T-helper 17 cell (primary cell): ENCODE measurements at regions not wholly inside any gene's neighbourhood (a gene's known extent, or its start where the extent isn't known, plus 50 kb on each side); places are given as distances from the start of the nearest gene placed in this dataset.

ENCODE experiments used
- ATAC-seq: fragments of 150-1000 bp; cut with Tn5 transposase; 2 replicates; pipeline ENCODE4 v1.10.0; 2021; ENCODE audit warnings: mild to moderate bottlenecking, moderate library complexity
- DNase-seq, 3 donors: peaks; one replicate each; pipeline versions ENCODE4 v3.0.0 to v3.0.0-alpha.2; 2020 to 2021
- H3K9me3 ChIP-seq: one replicate; pipeline ENCODE4 v1.7.0; 2013; ENCODE audit warnings: low read length, mild to moderate bottlenecking; ENCODE audit not compliant: control insufficient read depth, poor library complexity, severe bottlenecking
- H3K27ac Mint-ChIP-seq: one replicate; pipeline ENCODE4 v1.8.0; 2022; ENCODE audit warnings: mild to moderate bottlenecking, moderate library complexity, mixed read lengths
- H3K27me3 Mint-ChIP-seq: one replicate; pipeline ENCODE4 v1.8.0; 2022; ENCODE audit warnings: mixed read lengths
- H3K36me3 Mint-ChIP-seq: one replicate; pipeline ENCODE4 v1.8.0; 2022; ENCODE audit warnings: low read depth, mixed read lengths
- H3K4me1 Mint-ChIP-seq: one replicate; pipeline ENCODE4 v1.8.0; 2022; ENCODE audit warnings: mild to moderate bottlenecking, mixed read lengths
- H3K4me3 Mint-ChIP-seq: one replicate; pipeline ENCODE4 v1.8.0; 2022; ENCODE audit warnings: mild to moderate bottlenecking, moderate library complexity, mixed read lengths

- no peak overlapping the region for H3K4me3 Mint-ChIP-seq
- no peak for ATAC-seq
- no peak for DNase-seq
- no peak overlapping the region for H3K27ac Mint-ChIP-seq
- no peaks in the 10 kb centered on the region for H3K27me3 Mint-ChIP-seq
- no peaks in the 10 kb centered on the region for H3K4me1 Mint-ChIP-seq
- no peaks in the 10 kb centered on the region for H3K36me3 Mint-ChIP-seq
- no peaks in the 10 kb centered on the region for H3K9me3 ChIP-seq
Observed at GRCh38 chrY:8351241-8351640, 986.0 kb upstream of the TSPY4 start.

GRCh38 chrY:8352201-8352600 is 985.1 kb upstream of the TSPY4 start:
- no peak for DNase-seq
- no peaks in the 10 kb centered on the region for H3K4me1 Mint-ChIP-seq
- ATAC-seq, result no peak
- no peaks in the 10 kb centered on the region for H3K36me3 Mint-ChIP-seq
- no peak overlapping the region for H3K4me3 Mint-ChIP-seq
- H3K27ac Mint-ChIP-seq, result no peak overlapping the region
- H3K27me3 Mint-ChIP-seq, result no peaks in the 10 kb centered on the region
- H3K9me3 ChIP-seq, result no peaks in the 10 kb centered on the region

GRCh38 chrY:8358161-8358560 is 979.1 kb upstream of the TSPY4 start:
- no peaks in the 10 kb centered on the region for H3K36me3 Mint-ChIP-seq
- ATAC-seq (no peak), DNase-seq (no peak)
- no peak overlapping the region for H3K4me3 Mint-ChIP-seq
- H3K27ac Mint-ChIP-seq, result no peak overlapping the region
- H3K4me1 Mint-ChIP-seq, result no peaks in the 10 kb centered on the region
- no peaks in the 10 kb centered on the region for H3K27me3 Mint-ChIP-seq
- H3K9me3 ChIP-seq, result no peaks in the 10 kb centered on the region

- no peaks in the 10 kb centered on the region for H3K27me3 Mint-ChIP-seq
- no peak overlapping the region for H3K27ac Mint-ChIP-seq
- ATAC-seq, result no peak
Observed at GRCh38 chrY:8361715-8362114, 975.5 kb upstream of the TSPY4 start.

GRCh38 chrY:8377491-8377890 is 959.8 kb upstream of the TSPY4 start:
- no peaks in the 10 kb centered on the region for H3K9me3 ChIP-seq
- Mint-ChIP-seq H3K27ac (no peak overlapping the region), H3K4me3 (no peak overlapping the region), H3K4me1 (no peaks in the 10 kb centered on the region), H3K36me3 (no peaks in the 10 kb centered on the region), H3K27me3 (no peaks in the 10 kb centered on the region)
- DNase-seq (no peak), ATAC-seq (no peak)

More at GRCh38 chrY:8361715-8362114, 975.5 kb upstream of the TSPY4 start:
- Mint-ChIP-seq H3K4me3 (no peak overlapping the region), H3K36me3 (no peaks in the 10 kb centered on the region), H3K4me1 (no peaks in the 10 kb centered on the region)
- DNase-seq, result no peak
- H3K9me3 ChIP-seq, result no peaks in the 10 kb centered on the region

- H3K9me3 ChIP-seq, result no peaks in the 10 kb centered on the region
- no peaks in the 10 kb centered on the region for H3K36me3 Mint-ChIP-seq
- DNase-seq, result no peak
- no peaks in the 10 kb centered on the region for H3K4me1 Mint-ChIP-seq
- no peak overlapping the region for H3K4me3 Mint-ChIP-seq
- no peak for ATAC-seq
- no peaks in the 10 kb centered on the region for H3K27me3 Mint-ChIP-seq
- H3K27ac Mint-ChIP-seq, result no peak overlapping the region
Observed at GRCh38 chrY:8379800-8380199, 957.5 kb upstream of the TSPY4 start.

GRCh38 chrY:8381425-8381824 is 955.8 kb upstream of the TSPY4 start:
- H3K9me3 ChIP-seq, result no peaks in the 10 kb centered on the region
- ATAC-seq (no peak), DNase-seq (no peak)
- Mint-ChIP-seq H3K4me1 (no peaks in the 10 kb centered on the region), H3K36me3 (no peaks in the 10 kb centered on the region), H3K4me3 (no peak overlapping the region), H3K27ac (no peak overlapping the region), H3K27me3 (no peaks in the 10 kb centered on the region)

GRCh38 chrY:8386053-8386452 is 951.2 kb upstream of the TSPY4 start:
- no peak for DNase-seq
- ATAC-seq, result no peak
- no peak overlapping the region for H3K4me3 Mint-ChIP-seq
- H3K27ac Mint-ChIP-seq, result no peak overlapping the region
- no peaks in the 10 kb centered on the region for H3K27me3 Mint-ChIP-seq
- no peaks in the 10 kb centered on the region for H3K36me3 Mint-ChIP-seq
- no peaks in the 10 kb centered on the region for H3K9me3 ChIP-seq
- no peaks in the 10 kb centered on the region for H3K4me1 Mint-ChIP-seq

GRCh38 chrY:8388512-8388911 is 948.8 kb upstream of the TSPY4 start:
- no peaks in the 10 kb centered on the region for H3K9me3 ChIP-seq
- DNase-seq (no peak), ATAC-seq (no peak)
- no peak overlapping the region for H3K4me3 Mint-ChIP-seq
- H3K27me3 Mint-ChIP-seq, result no peaks in the 10 kb centered on the region
- no peaks in the 10 kb centered on the region for H3K36me3 Mint-ChIP-seq
- no peak overlapping the region for H3K27ac Mint-ChIP-seq
- no peaks in the 10 kb centered on the region for H3K4me1 Mint-ChIP-seq

- H3K4me3 Mint-ChIP-seq, result no peak overlapping the region
- no peaks in the 10 kb centered on the region for H3K36me3 Mint-ChIP-seq
- DNase-seq (no peak), ATAC-seq (no peak)
- no peak overlapping the region for H3K27ac Mint-ChIP-seq
- no peaks in the 10 kb centered on the region for H3K4me1 Mint-ChIP-seq
- H3K27me3 Mint-ChIP-seq, result no peaks in the 10 kb centered on the region
- no peaks in the 10 kb centered on the region for H3K9me3 ChIP-seq
Observed at GRCh38 chrY:8390310-8390709, 947.0 kb upstream of the TSPY4 start.

GRCh38 chrY:8393246-8393645 is 944.0 kb upstream of the TSPY4 start:
- no peaks in the 10 kb centered on the region for H3K27me3 Mint-ChIP-seq
- H3K9me3 ChIP-seq, result no peaks in the 10 kb centered on the region
- H3K4me1 Mint-ChIP-seq, result no peaks in the 10 kb centered on the region
- H3K27ac Mint-ChIP-seq, result no peak overlapping the region
- H3K36me3 Mint-ChIP-seq, result no peaks in the 10 kb centered on the region
- ATAC-seq (no peak), DNase-seq (no peak)
- H3K4me3 Mint-ChIP-seq, result no peak overlapping the region

GRCh38 chrY:8422906-8423305 is 914.4 kb upstream of the TSPY4 start:
- H3K4me3 Mint-ChIP-seq, result no peak overlapping the region
- ATAC-seq (no peak), DNase-seq (no peak)
- no peaks in the 10 kb centered on the region for H3K4me1 Mint-ChIP-seq
- no peaks in the 10 kb centered on the region for H3K9me3 ChIP-seq
- H3K36me3 Mint-ChIP-seq, result no peaks in the 10 kb centered on the region
- no peak overlapping the region for H3K27ac Mint-ChIP-seq
- H3K27me3 Mint-ChIP-seq, result peaks cover 6% of the 10 kb centered on the region

- H3K36me3 Mint-ChIP-seq, result no peaks in the 10 kb centered on the region
- H3K27ac Mint-ChIP-seq, result no peak overlapping the region
- no peaks in the 10 kb centered on the region for H3K9me3 ChIP-seq
- H3K27me3 Mint-ChIP-seq, result no peaks in the 10 kb centered on the region
- ATAC-seq, result no peak
- H3K4me1 Mint-ChIP-seq, result no peaks in the 10 kb centered on the region
- DNase-seq, result no peak
- H3K4me3 Mint-ChIP-seq, result no peak overlapping the region
Observed at GRCh38 chrY:8426433-8426832, 910.8 kb upstream of the TSPY4 start.

- H3K4me1 Mint-ChIP-seq, result no peaks in the 10 kb centered on the region
- H3K27me3 Mint-ChIP-seq, result no peaks in the 10 kb centered on the region
- H3K9me3 ChIP-seq, result no peaks in the 10 kb centered on the region
- no peaks in the 10 kb centered on the region for H3K36me3 Mint-ChIP-seq
- no peak overlapping the region for H3K4me3 Mint-ChIP-seq
- ATAC-seq (no peak), DNase-seq (no peak)
- no peak overlapping the region for H3K27ac Mint-ChIP-seq
Observed at GRCh38 chrY:8437510-8437909, 899.8 kb upstream of the TSPY4 start.

- Mint-ChIP-seq H3K4me3 (no peak overlapping the region), H3K27ac (no peak overlapping the region), H3K36me3 (no peaks in the 10 kb centered on the region), H3K4me1 (no peaks in the 10 kb centered on the region), H3K27me3 (no peaks in the 10 kb centered on the region)
- DNase-seq (no peak), ATAC-seq (no peak)
- H3K9me3 ChIP-seq, result no peaks in the 10 kb centered on the region
Observed at GRCh38 chrY:8442097-8442496, 895.2 kb upstream of the TSPY4 start.
